ENCODE measurements at regions not wholly inside any gene's neighbourhood (a gene's known extent, or its start where the extent isn't known, plus 50 kb on each side); places are given as distances from the start of the nearest gene placed in this dataset.

DNA sequence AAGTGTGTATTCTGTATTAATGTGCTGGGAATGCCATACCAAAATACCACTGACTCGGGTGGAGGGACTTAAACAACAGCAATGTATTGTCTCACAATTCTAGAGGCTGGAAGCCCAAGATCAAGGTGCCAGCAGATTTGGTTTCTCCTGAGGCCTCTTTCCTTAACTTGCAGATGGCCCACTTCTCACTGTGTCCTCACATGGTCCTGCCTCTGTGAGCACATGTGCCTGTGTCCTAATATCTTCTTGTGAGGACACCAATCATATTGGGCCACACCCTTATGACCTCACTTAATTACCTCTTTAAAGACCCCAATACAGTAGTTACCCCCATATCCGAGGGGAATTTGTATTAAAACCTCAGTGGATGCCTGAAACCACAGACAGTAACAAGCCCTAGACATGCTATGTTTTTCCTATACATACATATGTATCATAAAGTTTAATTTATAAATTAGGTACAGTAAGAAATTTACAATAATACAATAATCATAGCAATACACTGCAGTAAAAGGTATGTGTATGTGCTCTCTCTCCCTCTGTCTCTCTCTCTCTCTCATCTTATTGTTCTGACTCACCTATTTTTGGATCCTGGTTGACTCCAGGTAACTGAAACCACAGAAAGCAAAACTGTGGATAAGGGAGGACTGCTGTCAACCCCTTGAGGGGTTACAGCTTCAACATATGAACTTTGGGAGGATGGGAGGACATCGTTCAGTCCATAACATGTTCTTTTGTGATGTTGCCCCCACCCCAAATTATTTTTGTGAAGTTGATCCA is 174.3 kb downstream of the IRS2 start:
- TF ChIP-seq CTCF (IDR thresholded peaks at IDR 0.05; ENCODE audit: insufficient read depth, low read depth, low read length) = no peak
- no peak for TF ChIP-seq EZH2 (IDR thresholded peaks at IDR 0.05; ENCODE audit: insufficient read depth, low read length)
